Activated gamma-delta T cell (primary cell): ENCODE measurements at regions not wholly inside any gene's neighbourhood (a gene's known extent, or its start where the extent isn't known, plus 50 kb on each side); places are given as distances from the start of the nearest gene placed in this dataset.

Experiments used
- DNase-seq: peaks from one replicate; lab custom pipeline; 2025; lab: John Stamatoyannopoulos, UW

GRCh38 chr21:17003258-17003615 is 509.6 kb upstream of the CXADR start:
- no peak for DNase-seq

DNA sequence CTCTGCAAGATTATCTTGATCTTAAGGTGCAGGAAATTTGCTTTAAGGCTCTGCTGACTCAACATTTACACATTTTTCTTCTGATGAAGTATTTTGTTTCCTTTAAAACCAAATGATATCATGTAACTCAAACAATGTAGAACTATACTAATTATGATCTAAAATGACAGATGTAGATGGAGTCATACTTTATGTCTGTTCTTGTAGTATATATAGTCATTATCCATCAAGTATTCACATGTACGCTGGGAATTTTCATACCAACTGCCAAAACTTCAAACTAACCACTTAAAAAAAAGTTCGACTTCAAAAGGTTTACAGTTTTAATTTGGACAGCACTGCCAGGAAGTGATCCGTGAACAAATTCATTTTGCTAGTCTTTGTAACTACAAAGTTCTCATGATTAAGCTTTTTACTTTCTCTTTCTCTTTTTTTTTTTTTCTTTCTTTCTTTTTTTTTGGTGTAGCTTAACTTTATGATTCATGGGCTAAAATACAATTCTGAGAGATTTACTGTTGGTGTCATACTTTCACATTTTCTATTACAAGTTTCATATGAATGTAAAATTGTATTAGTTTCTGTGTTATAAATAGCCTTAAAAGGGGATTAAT is 509.0 kb upstream of the CXADR start:
- no peak for DNase-seq

- DNase-seq, result no peak
Measured at GRCh38 chr21:17032141-17032655, 480.6 kb upstream of the CXADR start.

DNA sequence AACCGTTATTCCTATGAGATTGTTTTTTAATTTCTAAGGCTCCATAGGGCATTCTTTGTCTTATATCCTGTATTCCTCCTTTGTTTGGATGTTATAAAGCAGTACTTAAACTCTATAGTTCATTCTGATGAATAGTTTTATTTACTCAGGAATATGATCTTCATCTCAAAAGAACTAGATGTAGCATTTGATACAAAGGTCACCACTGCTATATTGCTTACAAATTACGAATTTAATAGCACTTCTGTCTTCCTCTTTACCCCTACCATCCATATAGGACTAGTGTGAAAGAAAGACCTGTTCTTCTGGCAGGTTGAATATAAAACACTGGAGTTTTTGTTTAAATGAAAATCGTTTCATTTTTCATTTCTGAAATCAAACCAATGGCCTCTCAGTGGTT is 468.1 kb upstream of the CXADR start:
- DNase-seq, result no peak

DNA sequence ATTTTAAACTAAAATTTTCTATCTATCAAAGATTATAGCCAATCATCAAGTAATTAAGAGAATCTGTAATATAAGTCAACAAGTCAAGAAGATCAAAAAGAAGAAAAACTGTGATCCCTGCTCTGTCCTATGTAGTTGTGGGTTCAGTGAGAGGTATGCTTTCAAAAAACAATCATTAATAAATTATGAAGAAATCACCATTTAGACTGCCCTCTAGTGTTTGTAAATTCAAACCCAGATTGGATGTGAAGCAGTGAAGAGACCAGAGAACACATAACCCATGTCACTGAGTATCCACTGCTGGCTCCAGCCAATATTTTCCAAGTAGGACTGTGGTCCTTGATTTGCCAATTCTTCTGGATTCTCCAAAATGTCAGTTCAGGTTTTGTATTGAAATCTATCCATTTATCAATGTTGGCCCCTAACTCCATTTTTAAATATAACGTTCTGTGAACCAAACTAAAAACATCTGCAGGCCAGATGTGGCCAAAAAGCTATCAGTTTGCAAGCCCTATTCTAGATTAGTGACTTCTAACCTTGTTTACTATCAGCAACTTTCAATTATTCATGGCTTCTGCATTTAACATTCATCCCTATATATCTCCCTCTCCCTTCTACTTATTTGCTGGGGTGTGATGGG is 467.5 kb upstream of the CXADR start:
- no peak for DNase-seq

DNA sequence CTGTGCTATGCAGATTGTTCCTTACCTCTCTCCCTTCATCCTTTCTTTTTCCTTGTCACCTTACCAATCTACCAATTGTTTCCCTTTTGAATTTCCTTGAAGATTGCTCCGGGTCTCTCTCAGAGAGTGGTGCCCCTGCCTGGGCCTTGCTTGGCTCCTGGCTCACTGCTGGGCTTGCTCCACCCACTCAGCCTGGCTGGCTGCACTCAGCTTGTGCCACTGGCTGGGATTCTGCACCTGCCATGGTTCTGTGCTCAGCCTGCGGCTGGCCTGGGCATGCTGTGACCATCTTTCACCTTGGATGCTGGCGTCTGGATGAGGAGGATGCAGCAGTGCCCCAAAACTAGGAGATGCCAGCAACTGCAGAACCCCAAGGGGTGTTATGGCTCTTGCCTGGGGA is 463.9 kb upstream of the CXADR start:
- no peak for DNase-seq

GRCh38 chr21:17050156-17050555 is 462.7 kb upstream of the CXADR start:
- no peak for DNase-seq

- DNase-seq, result no peak
Measured at GRCh38 chr21:17050646-17051045, 462.2 kb upstream of the CXADR start.

- no peak for DNase-seq
Measured at GRCh38 chr21:17051054-17051453, 461.8 kb upstream of the CXADR start.

DNA sequence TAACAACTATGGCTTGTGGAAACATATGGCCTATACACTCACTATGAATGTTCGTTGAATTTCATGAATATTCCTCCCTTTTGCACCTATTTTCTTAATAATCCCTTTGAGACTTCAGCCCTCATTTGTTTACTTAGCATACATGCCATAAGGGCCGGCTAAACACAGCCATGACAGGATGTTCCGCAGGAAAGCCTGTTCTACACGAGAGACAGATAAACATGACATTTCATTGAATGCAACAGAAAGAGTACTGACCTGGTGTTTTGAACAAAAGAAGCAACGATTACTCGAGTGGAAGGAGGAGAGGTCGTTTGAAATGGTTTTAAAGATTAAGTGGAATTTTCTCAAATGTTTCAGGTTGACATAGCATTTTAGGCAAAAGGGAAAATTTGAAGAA is 459.5 kb upstream of the CXADR start:
- DNase-seq, result no peak

DNA sequence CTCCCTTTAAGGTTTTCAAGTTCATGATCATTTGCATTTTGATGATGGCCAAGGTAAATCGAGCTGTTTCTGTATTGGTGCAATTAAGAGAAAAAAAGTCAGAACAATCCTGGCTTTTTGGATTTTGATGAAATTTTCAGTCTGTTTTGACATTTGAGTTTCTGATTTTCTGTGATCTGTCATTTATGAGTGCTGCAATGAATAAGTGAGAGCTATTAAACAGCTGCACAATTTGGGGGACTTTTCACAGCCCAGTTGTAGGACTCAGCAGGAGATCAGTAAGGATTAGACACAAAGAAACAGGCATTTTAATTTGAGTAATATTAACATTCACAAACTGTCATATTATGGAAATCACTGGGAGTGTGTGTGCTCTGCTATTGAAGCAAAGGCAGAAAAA is 452.9 kb upstream of the CXADR start:
- DNase-seq, result no peak

- DNase-seq, result no peak
Measured at GRCh38 chr21:17066006-17066405, 446.8 kb upstream of the CXADR start.

GRCh38 chr21:17071093-17071492 is 441.8 kb upstream of the CXADR start:
- DNase-seq, result no peak

- no peak for DNase-seq
Measured at GRCh38 chr21:17081193-17081592, 431.6 kb upstream of the CXADR start.

DNA sequence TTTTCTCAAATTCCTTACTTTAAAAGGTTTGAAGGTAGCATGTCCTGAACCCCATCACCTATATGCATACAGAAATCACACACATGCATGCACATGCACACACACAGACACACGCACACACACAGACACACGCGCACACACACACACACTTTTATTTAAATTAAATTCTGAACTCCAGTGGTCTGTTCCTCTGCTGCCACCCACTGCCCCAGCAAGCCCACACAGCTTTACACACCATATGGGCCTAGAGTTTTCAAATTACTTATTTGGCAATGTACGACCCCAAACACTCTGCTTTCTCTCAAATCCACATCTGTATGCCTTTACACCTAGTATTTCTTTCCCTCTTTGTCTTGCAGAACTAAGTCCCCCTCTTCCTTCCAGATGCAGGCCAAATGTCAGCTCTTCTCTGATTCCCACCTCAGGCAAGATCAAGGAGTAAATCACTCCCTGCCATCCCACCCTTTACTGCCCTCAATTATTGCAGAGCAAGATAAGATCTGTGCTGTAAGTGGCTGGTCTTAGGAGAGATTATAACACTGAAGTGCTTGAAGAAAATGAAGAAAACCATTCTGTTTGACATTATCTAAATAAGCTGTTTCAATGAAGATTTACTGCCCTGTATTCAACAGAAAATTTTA is 429.9 kb upstream of the CXADR start:
- DNase-seq, result no peak

GRCh38 chr21:17085707-17086106 is 427.1 kb upstream of the CXADR start:
- DNase-seq, result no peak

GRCh38 chr21:17088500-17088899 is 424.3 kb upstream of the CXADR start:
- DNase-seq, result no peak

- DNase-seq, result no peak
Measured at GRCh38 chr21:17089091-17089491, 423.8 kb upstream of the CXADR start.

DNA sequence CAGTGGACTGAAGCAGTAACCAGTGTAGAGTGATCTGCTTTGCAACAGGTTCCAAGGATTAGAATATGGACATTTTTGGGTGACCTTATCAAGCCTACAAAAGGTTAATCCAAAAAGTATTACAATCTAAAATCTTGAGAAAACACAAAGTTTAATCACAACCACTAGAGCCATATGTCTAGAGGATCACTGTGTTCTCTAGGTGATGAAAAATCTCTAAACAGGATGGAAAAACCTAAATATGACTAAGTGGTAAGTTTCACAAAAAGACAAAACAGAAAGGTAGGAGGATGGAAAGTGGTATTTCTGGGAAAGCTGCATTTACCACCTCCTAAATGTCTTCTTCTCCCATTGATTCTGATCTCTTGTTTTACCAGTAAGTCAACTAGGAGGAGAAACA is 411.1 kb upstream of the CXADR start:
- DNase-seq, result no peak

- DNase-seq, result no peak
Measured at GRCh38 chr21:17105932-17106331, 406.9 kb upstream of the CXADR start.

GRCh38 chr21:17114045-17114444 is 398.8 kb upstream of the CXADR start:
- DNase-seq, result no peak

DNA sequence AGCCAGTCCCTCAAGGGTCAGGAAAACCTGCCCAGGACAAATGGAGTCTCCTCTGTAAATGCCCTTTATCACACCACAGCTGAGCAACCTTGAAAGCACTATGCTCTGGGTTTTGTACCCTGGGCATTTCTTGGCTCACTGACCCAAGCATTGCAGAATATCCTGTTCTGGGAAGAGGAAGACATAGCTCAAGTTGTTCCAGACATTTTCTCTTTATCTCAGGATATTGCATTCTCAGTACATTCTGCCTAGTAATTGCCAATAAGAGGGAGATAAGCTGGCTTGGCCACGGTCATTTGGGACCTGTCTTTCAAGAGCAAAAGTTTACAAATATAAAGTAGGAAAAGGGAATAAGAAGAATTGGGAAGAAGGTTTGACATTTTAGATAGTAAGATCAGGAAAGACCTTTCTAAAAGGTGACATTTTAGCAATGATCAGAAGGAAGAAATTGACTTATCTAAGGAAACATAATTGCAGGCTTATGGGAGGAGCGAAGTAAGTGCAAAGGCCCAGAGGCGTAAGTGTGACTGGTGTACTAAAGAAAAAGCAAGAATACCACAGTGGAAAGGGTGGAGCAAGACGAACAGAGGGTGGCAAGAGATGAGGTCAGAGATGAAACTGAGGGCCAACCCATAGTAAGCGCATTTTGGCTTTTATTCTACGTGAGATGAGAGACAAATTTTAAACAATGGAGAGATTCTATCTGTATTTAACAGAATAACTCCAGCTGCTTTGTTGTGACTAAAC is 394.0 kb upstream of the CXADR start:
- no peak for DNase-seq
